ENCODE measurements at regions not wholly inside any gene's neighbourhood (a gene's known extent, or its start where the extent isn't known, plus 50 kb on each side); places are given as distances from the start of the nearest gene placed in this dataset.
"Not testable (repeated sequence)": the region's sequence is repeated elsewhere in the genome, so short reads cannot be mapped to it uniquely, and the experiment has no call there.

DNA sequence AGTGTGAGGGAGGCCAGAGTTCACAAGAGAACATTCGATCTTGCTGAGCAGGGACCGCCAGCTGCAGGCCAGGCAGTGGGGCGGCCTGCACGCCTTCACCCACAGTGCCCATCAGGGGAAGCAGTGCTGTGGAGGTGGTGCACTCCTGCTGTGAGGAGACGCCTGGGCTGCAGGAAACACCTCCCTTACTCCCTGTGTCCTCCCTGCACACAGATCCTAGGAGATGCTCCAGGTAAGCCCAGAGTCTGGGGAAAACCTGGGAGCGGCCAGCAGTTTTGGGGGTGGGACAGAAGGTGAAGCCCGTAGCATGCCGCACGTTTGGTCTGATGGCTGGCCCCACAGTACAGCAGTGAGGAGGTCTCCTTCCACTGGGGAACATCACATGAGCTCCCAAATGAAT, 180.8 kb upstream of the RAB6C start:
- no peak for DNase-seq

DNA sequence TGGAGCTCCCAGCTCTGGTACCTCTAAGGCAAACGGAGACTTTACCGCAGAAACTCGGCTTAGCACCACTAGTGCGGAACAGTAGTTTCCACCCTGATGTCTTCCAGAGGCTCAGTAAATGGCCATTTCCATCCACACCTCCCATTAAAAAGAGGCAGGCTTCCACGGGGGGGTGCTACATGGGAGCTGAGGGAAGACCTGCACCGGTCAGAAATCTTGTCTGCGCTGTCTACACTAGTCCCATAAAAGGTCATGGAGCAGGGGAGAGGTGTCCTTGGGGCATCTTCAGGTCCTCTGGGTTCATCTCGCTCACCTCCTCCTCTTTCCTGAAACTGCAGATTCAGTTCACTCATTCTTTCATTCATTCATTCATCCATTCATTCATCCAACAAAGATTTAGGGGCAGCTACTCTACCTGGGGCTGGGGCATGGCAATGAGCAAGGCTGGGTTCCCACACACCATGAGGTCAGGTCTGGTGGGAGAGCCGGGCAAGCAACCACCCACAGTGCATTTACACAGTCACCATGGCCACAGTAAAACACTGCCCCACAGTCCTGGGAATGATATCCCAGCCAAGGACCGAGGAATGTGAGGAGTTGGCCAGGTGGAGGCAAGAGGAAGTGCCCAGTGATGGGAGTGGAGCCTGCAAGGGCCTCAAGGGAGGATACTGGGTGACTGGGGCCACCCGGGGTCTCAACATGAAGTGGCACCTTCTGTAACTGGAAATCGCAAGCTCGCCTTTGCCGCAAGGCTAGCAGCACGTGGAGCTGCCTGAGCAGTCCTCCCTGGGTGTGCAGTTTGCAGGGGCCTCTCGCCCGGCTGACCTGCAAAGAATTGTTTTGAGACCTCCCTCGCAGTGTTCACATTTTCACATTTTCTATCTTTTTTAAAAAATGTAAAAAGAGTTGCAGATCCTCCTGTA, 180.2 kb upstream of the RAB6C start:
- DNase-seq = no peak

DNA sequence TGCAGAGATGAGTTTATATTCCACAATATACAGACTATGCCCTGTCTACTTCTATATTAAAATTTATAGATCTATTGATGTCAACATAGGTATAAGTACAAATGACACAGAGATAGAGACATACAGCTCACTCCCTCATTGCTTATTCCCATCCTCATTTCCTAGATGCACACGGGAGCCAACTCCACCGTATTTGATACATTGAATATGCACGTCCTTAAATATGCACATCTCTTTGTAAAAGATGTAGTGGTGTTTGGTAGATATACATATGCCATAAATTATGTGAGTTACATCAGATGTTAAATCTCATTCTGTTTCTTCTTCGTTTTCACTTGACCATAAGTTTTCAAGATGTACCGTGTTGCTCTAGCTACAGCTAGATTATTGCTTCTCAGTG, 179.2 kb upstream of the RAB6C start:
- no peak for DNase-seq

DNA sequence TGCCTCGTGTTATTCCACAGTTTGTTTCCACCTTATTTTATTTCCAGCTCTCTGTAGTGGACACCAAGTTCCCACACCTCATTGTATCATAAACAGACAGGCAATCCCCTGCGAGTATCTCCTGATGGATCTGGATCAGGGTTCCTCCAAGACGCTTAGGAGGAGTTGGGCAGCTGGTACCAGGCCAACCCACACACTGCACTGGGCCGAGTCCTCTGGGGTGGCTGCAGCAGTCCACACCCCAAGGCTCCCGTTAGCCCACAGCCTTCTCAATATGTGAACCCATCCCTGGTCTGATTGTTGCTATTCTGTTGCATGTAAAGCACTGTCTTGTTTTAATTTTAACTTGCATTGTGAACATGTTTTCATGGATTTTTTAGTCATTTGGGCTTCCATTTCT, 178.8 kb upstream of the RAB6C start:
- DNase-seq = no peak

DNA sequence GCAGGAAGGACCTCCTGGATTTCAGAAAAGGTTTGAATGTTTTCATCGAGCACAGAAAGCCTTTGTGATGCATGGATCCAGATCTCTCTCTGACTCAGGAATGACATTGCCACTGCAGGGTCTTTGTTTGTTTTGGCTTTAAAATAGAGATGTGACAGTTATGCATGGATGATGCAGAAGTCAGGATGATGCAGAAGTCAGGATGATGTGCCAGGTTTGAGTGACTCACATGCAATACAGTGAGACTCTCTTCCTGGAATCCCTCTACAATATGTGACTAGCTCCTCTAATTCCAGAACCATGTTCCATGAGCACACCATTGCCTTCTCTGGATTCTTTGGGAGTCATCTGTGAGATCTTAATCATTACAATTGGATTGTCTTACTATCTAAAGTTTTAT, 177.9 kb upstream of the RAB6C start:
- DNase-seq = no peak

DNA sequence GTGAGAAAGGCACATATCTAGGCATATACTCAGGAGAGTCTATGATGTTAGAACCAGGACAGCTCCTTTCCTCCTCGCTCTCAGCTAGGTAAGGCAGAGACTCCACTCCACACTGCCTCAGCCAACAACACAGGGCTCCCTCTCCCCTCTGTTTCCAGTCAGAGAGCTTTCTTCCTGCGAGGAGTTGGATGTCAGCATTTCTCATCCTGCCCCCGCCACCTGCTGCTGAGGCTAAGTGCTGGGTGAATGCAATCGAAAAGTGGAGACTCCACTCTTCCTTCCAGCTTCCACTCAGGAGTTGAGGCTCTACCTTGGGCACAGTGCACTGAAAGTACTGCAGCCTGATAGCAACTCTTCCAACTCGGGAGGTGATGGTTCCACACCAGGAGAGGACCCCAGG, 177.2 kb upstream of the RAB6C start:
- no peak for DNase-seq

DNA sequence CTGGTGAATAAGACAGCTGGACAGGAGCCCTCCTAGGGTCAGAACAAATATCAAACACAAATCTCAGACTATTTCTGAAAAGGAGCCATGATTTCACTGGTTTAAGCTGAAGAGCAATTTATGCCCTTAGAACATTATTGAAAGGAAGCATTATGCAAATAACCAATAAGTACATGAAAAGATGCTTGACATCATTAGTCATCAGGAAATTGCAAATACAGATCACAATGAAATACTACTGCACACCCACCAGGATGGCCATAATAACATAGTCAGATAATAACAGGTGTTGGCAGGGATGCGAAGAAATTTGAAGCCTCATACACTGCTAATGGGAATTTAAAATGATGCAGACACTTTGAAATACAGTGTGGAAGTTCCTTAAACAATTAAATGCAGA, 176.4 kb upstream of the RAB6C start:
- DNase-seq = no peak

DNA sequence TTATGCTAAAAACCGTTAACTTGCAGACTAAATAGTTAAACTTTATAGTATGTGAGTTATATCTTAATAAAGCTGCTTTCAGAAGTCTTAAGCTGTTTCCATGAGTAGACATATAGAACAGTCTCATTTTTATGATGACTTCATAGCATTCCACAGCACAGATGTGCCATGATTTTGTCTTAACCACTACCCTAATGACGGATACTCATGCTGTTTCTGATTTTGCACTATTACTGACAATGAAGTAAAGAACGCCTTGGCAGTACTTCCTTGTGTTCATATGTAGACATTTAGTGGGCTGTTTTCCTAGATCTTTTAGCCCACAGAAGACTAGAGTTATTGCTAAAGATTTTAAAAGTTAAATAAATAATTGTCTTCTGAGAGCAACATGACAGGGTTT, 175.6 kb upstream of the RAB6C start:
- DNase-seq = no peak

DNA sequence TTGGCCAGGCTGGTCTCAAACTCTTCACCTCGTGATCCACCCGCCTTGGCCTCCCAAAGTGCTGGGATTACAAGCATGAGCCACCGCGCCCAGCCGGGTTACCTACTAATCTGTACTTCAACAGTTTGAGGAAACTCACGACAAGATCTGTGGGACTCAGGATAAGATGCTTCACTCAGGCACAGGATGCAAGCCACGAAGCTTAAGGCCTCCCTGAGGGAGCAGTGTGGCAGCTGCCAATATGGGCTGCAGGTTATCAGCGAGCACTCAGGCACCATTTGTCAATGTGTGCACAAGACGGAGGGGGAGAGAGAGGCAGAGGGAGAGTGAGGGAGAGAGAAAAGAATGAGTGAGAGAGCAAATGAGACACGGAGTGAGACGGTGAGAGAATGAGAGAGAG, 173.6 kb upstream of the RAB6C start:
- DNase-seq = no peak

DNA sequence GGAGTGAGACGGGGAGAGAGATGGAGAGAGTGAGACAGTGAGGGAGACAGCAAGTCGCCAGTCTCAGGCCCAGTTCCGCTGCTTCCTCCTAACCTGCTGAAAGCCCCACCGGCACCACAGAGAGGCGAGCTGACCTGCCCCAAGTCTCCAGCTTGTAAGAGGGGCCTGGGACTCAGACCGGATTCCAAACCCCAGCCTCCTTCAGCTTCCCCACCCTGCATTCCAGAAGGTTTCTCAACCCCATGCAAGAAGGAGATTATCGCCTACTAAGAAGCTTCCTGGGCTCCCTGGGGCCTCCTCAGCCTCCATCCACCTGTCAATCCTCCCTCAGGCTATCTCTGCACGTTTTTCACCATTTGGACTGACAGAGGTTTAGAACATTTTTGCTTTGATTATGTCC, 173.1 kb upstream of the RAB6C start:
- DNase-seq = no peak

DNA sequence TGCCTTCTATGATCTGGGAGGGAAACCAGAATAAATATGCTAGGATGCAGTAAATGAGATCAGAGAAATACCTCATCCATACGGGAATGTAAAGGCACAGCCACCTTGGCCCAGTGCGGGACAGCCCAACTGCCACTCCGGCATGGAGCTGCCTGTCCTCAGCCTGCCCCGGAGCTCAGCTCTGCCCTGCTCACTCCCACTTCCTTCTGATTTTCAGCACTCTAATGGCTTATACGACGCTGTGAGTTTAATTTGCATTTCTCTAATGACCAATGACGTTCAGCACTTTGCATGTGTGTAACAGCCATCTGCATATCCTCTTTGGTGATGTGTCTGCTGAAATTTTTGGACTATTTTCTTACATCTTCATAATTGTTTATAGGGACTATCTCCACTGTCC, 172.5 kb upstream of the RAB6C start:
- no peak for DNase-seq

DNA sequence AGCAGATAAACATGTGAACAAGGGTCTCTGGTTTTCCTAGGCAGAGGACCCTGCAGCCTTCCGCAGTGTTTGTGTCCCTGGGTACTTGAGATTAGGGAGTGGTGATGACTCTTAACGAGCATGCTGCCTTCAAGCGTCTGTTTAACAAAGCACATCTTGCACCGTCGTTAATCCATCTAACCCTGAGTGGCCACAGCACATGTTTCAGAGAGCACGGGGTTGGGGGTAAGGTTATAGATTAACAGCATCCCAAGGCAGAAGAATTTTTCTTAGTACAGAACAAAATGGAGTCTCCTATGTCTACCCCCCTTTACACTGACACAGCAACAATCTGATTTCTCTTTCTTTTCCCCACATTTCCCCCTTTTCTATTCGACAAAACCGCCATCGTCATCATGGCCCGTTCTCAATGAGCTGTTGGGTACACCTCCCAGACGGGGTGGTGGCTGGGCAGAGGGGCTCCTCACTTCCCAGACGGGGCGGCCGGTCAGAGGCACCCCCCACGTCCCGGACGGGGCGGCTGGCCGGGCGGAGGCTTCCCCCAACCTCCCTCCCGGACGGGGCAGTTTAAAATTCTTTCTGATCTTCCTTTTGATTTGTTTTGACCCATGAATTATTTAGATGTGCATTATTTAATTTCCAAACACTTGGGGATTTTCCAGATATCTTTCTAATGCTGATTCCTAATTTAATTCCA, 171.7 kb upstream of the RAB6C start:
- DNase-seq = not testable (repeated sequence)

DNA sequence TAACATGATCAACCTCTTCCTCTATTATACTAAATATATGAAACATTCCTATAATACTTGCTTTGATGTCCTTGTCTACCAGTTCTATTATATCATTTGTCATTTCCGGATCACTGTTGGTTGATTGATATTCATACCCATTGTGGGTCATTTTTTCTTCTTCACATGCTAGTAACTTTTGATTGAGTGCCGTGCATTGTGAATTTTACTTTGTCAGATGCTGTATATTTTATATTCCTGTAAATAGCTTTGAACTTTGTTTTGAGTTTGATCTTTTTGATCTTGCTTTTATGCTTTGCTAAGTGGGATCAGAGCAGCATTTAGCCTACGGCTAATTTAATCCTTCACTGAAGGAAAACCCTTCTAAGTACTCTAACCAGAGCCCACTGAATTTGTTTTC, 168.9 kb upstream of the RAB6C start:
- no peak for DNase-seq

DNA sequence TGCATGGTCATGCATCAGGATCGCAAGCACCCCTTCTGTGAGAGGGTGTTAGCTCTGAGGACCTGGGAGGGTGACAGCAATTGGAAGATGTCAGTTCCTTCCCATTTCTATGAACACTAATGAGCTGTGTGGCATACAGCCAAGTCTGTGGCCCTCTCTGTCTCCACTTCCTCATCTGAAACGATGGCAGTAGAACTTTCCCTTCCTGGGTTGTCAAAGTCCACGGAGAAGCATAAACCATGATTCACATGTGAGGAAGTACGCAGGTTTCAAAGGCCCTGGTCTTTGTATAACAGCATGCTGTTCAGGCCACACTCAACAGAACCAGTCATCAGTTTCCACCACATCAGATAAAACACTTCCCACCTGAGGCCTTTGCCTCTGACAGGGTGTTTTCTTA, 167.4 kb upstream of the RAB6C start:
- no peak for DNase-seq

DNA sequence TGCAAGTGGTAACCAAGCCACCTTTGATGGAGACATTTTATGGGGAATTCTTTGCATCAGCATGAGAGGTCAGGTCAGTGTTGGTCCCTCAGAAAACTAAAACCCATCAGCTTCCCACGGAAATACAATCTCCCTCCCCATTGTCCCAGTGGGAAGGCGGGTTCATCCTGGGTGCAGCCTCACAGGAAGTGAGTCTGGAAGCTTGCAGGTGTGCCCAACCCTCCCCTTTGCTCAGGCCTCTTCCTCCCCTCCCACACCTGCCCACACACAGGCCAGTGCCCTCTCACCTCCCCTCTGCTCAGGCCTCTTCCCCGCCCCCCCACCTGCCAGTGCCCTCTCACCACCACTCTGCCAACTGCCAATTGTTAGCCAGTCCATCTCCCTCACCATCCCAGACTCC, 166.8 kb upstream of the RAB6C start:
- DNase-seq = no peak

DNA sequence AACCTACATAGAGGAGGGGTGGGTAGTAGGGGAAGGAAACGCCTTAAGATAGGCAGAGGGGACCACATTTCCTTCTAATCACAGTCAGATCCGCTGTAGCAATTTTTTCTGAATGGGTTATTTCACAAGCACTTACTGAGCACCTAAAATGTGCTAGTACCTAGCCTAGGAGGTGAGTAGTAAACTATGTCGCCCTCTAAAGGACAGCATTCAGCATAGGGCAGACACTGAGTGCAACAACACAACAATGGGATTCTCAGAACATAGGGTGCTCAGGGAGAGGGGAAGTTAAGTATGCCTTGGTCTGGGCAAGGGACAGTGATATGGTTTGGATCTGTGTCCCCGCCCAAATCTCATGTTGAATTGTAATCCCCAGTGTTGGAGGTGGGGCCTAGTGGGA, 166.1 kb upstream of the RAB6C start:
- no peak for DNase-seq

DNA sequence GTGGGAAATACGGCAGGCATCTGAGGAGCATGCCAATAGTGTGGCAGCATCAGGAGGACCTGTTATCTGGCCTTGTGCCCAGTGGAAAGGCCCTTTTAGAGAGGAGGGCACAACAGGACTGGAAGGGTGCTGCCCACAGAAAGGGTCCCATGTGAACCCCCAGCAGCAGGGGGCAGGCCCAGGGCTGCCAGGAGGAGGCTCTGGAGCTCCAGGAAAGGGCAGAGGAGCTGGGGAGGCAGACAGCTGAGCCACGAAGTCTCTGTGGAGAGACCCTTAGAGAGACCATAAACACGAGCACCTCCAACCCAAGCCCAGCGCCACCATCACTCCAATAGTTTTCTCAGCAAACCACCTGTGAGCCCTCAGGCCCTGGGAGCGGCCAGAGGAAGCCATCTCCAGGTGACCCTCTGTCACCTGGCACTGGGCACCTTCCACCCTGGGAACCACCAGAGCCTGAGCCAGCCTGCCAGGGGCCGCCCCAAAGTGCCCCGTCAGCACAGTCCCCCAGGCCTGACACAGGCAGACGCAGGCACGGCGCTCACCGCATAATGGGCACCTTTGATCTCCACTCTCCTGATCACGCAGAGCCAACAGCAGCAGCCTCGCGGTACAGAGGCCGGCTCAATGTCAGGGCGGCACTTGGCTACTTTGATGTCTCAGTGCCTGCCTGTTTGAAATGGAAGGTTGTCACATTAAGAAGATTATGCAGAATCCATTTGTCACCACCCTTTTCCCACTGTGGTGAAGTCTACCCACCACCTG, 162.5 kb upstream of the RAB6C start:
- DNase-seq = no peak

DNA sequence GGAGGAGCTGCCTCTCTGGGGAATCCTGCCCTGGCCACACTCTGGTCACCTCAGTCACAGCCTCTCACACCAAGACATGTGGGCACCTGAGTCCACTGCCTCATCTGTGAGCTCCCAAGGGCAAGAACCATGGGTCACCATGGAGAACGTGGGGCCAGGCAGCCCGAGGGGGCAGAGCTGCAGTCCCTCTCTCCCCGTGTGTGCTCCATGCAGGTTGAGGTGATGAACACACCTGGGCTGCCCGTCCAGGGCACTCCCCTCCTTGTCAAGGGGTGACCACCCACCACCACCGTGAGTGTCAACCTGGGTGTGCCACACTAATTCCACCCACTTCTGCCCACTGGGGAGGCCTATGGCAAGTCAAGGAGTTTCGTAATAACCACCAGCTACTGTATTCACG, 159.6 kb upstream of the RAB6C start:
- no peak for DNase-seq

DNA sequence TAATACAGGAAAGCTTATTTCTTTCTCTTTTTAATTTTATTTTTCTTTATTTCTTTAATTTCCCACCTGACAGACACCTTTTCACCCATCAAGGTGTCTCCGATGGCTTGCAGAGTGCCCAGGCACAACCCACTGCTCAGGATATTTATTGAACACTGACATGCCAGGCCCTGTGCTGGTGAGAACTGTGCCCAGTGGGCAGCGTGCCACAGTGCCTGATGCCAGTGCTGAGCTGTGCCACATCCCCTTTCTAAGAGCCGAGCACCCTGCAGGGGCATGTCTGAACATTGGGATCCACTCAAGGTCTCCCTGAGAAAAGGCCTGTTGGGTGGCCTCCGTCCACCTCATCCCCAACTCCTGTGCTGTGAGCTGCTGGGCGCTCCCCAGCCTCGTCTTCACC, 158.6 kb upstream of the RAB6C start:
- no peak for DNase-seq

DNA sequence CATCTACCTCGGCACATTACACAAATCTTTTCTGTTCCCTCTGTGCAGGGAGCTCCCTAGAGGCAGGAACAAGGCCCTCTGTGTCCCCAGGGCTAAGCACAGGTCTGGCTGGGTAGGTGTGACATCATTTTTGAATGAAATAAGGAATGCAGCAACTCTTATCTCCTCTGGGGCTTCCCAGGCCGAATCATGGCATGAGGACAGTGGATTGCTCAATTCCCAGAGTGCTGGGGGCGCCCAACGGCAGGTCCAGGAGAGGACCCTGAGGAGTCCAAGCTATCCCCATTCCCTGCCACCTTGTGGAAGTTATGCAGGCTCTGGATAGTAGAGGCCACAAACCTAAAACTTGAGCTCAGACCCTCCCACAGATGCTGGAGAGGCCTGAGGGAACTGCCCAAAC, 158.0 kb upstream of the RAB6C start:
- DNase-seq = no peak

DNA sequence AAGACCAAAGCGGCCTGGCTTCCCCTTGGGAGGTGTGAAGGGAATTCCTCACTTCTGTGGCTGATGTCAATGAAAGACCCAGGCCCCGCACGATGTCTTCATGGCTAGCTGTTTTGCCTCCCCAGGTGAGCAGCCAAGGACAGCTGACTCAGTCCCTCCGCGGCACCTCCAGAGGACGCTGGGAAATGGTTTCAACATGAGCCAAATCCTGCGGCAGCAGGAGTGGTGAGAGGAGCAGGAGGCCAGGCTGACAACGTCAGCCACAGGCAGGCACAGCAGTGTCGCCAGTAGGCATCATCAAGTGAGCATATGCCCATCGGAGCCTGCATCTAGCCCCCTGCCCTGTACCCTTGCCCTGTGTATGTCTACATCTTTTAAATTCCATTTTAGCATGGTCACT, 156.4 kb upstream of the RAB6C start:
- no peak for DNase-seq

DNA sequence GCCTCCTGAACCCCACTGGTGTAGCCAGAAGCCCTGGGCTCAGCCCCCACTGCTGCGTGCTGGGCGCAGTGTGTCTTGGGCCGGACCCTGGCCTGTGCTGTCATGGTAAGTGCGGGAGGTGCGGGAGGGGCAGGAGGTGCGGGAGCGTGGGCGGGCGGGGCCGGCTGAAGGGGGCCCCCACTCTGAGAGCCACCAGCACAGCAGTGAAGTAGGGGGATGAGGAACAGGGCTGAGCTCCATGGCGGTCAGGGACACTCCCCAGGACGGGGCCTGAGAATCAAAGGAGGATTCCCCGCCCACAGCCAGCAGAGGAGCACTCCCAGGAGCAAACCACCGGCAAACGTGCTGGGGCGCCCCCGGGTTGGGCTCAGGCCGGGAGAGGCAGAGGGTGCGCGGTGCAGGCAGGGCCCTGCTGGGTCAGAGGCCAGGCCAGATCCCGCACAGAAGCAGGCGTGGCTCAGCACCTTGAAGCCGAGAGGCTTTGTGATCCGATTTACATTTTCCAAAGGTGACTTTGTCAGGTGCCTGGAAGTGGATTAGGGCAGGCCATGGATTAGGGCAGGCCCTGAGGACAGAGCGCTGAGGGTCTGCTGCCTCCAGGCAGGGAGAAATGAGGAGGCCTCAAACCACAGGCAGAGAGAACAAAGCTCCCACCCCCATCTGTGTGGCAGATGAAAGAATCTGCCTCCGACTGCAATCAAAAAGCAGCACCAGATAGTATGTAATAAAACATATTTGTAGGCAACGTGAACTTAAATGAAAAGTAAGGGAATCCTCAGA, 152.0 kb upstream of the RAB6C start:
- DNase-seq = no peak

DNA sequence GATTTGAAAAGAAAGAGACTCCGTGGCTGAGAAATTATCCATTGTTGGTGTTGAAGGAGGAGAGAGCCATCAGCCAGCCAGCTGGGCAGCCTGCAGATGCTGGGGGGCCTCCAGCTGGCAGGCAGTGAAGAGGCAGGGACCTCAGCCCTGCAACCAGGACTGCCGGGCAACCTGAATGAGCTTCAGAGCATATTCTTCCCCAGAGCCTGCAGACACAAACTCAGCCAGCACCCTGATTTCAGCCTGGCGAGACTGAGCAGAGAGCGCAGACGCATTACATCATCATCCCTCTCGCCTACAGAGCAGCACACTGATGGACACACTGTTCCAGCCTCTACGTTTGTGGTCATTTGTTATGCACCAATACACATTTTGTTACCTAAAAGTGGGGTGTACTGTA, 150.7 kb upstream of the RAB6C start:
- no peak for DNase-seq

All from HCEC 1CT (cell line).